Sciatic nerve (tissue), 2 donors: ENCODE measurements at regions not wholly inside any gene's neighbourhood (a gene's known extent, or its start where the extent isn't known, plus 50 kb on each side); places are given as distances from the start of the nearest gene placed in this dataset.
"Not testable (repeated sequence)": the region's sequence is repeated elsewhere in the genome, so short reads cannot be mapped to it uniquely, and the experiment has no call there.

ENCODE experiments used
- ATAC-seq: fragments of 200-7000 bp; cut with Tn5 transposase; one replicate; pipeline ENCODE4 v1.9.1; 2020; ENCODE audit warnings: mild to moderate bottlenecking, moderate library complexity
- DNase-seq: peaks from one replicate; pipeline ENCODE4 v3.0.0-alpha.2; 2020; ENCODE audit warnings: low spot score
- intact Hi-C: fragments of 100-400 bp; cut with DNase I; formaldehyde crosslinking; loops from one replicate; pipeline ENCODE4 v1.14.2; 2022
- donor health status: DM: no; HTN: no; CAD: no.
- donor health status: DM: no; HTN: no; CAD: no.

- ATAC-seq (no peak), DNase-seq (no peak)
- intact Hi-C loops: no loop called here
These were observed 245.3 kb upstream of the UFL1 start for GRCh38 chr6:96276305-96276704.

- no peak for DNase-seq
- no peak for ATAC-seq
- intact Hi-C loops: no loop called here
These were observed 244.8 kb upstream of the UFL1 start for GRCh38 chr6:96276856-96277255.

- no peak for DNase-seq
- intact Hi-C loops: no loop called here
- no peak for ATAC-seq
These were observed 242.5 kb upstream of the UFL1 start for GRCh38 chr6:96279084-96279483.

GRCh38 chr6:96286503-96286902 lies 235.1 kb upstream of the UFL1 start:
- ATAC-seq (no peak), DNase-seq (no peak)
- intact Hi-C loops: no loop called here

GRCh38 chr6:96299525-96299924 lies 222.1 kb upstream of the UFL1 start:
- no peak for DNase-seq
- intact Hi-C loops: no loop called here
- ATAC-seq: no peak

GRCh38 chr6:96301023-96301422 lies 220.6 kb upstream of the UFL1 start:
- intact Hi-C loops: no loop called here
- ATAC-seq (no peak), DNase-seq (no peak)

GRCh38 chr6:96301781-96302180 lies 219.8 kb upstream of the UFL1 start:
- intact Hi-C loops: no loop called here

GRCh38 chr6:96302991-96303390 lies 218.6 kb upstream of the UFL1 start:
- ATAC-seq: no peak
- intact Hi-C loops: no loop called here
- no peak for DNase-seq

More at GRCh38 chr6:96301781-96302180, 219.8 kb upstream of the UFL1 start:
- DNase-seq (no peak), ATAC-seq (no peak)

- DNase-seq (no peak), ATAC-seq (no peak)
- intact Hi-C loops: no loop called here
These were observed 216.6 kb upstream of the UFL1 start for GRCh38 chr6:96304997-96305396.

- intact Hi-C loops: no loop called here
- no peak for DNase-seq
- ATAC-seq: no peak
These were observed 190.7 kb upstream of the UFL1 start for GRCh38 chr6:96330884-96331283.

GRCh38 chr6:96340164-96340563 lies 181.4 kb upstream of the UFL1 start:
- ATAC-seq (no peak), DNase-seq (no peak)
- intact Hi-C loops: no loop called here

GRCh38 chr6:96345501-96345900 lies 176.1 kb upstream of the UFL1 start:
- intact Hi-C loops: no loop called here
- no peak for DNase-seq
- ATAC-seq: no peak

- intact Hi-C loops: no loop called here
- no peak for DNase-seq
- no peak for ATAC-seq
These were observed 140.4 kb upstream of the UFL1 start for GRCh38 chr6:96381246-96381645.

- ATAC-seq (no peak), DNase-seq (no peak)
- intact Hi-C loops: no loop called here
These were observed 129.7 kb upstream of the UFL1 start for GRCh38 chr6:96391776-96392360.

GRCh38 chr6:96394727-96395126 lies 126.9 kb upstream of the UFL1 start:
- ATAC-seq (no peak), DNase-seq (no peak)
- intact Hi-C loops: no loop called here

GRCh38 chr6:96410467-96410866 lies 111.1 kb upstream of the UFL1 start:
- ATAC-seq: no peak
- intact Hi-C loops: no loop called here

GRCh38 chr6:96420294-96420693 lies 101.3 kb upstream of the UFL1 start:
- DNase-seq (no peak), ATAC-seq (no peak)
- intact Hi-C loops: no loop called here

More at GRCh38 chr6:96410467-96410866, 111.1 kb upstream of the UFL1 start:
- no peak for DNase-seq

GRCh38 chr6:96433950-96434349 lies 87.7 kb upstream of the UFL1 start:
- ATAC-seq (no peak), DNase-seq (no peak)
- intact Hi-C loops: no loop called here

GRCh38 chr6:96436398-96436797 lies 85.2 kb upstream of the UFL1 start:
- intact Hi-C loops: no loop called here
- ATAC-seq: no peak
- DNase-seq: no peak

GRCh38 chr6:96437228-96437627 lies 84.4 kb upstream of the UFL1 start:
- DNase-seq, intact Hi-C loops, ATAC-seq: not testable (repeated sequence)

GRCh38 chr6:96450082-96450769 lies 71.4 kb upstream of the UFL1 start:
- ATAC-seq (peak; percentile 70), DNase-seq (no peak)

More at GRCh38 chr6:96450082-96450769, 71.4 kb upstream of the UFL1 start:
- intact Hi-C loops: no loop called here
